ENCODE measurements at regions not wholly inside any gene's neighbourhood (a gene's known extent, or its start where the extent isn't known, plus 50 kb on each side); places are given as distances from the start of the nearest gene placed in this dataset.

DNA sequence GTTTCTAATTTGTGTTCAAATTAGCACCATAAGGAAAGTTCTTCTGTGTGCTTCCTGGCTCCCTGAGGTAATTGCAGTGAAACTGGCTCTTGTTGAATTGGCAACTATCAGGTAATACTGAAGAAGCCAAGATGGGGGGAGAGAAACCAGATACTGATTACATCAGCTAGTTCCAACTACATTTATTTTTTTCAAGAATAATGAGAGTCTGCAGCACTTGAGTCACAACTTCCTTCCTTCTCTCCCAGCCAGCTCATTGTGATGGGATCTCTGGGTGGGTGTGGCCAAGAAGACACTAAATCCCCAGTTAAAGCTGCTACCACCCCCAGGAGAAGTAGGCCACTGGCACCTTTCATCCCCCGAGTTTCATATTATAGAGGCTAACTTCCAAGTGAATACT, 100.7 kb upstream of the RXFP2 start:
- no peaks in the 10 kb centered on the region for H3K4me1 ChIP-seq
- no peaks in the 10 kb centered on the region for H3K36me3 ChIP-seq
- no peak overlapping the region for H3K27ac ChIP-seq
- DNase-seq, result no peak
- no peaks in the 10 kb centered on the region for H3K27me3 ChIP-seq
- H3K9me3 ChIP-seq, result no peaks in the 10 kb centered on the region
- TF ChIP-seq, protein P1, sequence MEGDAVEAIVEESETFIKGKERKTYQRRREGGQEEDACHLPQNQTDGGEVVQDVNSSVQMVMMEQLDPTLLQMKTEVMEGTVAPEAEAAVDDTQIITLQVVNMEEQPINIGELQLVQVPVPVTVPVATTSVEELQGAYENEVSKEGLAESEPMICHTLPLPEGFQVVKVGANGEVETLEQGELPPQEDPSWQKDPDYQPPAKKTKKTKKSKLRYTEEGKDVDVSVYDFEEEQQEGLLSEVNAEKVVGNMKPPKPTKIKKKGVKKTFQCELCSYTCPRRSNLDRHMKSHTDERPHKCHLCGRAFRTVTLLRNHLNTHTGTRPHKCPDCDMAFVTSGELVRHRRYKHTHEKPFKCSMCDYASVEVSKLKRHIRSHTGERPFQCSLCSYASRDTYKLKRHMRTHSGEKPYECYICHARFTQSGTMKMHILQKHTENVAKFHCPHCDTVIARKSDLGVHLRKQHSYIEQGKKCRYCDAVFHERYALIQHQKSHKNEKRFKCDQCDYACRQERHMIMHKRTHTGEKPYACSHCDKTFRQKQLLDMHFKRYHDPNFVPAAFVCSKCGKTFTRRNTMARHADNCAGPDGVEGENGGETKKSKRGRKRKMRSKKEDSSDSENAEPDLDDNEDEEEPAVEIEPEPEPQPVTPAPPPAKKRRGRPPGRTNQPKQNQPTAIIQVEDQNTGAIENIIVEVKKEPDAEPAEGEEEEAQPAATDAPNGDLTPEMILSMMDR (IDR thresholded peaks at IDR 0.05), result no peak
- TF ChIP-seq POLR2A (IDR thresholded peaks at IDR 0.05), result no peak
- no peak overlapping the region for H3K4me3 ChIP-seq

DNA sequence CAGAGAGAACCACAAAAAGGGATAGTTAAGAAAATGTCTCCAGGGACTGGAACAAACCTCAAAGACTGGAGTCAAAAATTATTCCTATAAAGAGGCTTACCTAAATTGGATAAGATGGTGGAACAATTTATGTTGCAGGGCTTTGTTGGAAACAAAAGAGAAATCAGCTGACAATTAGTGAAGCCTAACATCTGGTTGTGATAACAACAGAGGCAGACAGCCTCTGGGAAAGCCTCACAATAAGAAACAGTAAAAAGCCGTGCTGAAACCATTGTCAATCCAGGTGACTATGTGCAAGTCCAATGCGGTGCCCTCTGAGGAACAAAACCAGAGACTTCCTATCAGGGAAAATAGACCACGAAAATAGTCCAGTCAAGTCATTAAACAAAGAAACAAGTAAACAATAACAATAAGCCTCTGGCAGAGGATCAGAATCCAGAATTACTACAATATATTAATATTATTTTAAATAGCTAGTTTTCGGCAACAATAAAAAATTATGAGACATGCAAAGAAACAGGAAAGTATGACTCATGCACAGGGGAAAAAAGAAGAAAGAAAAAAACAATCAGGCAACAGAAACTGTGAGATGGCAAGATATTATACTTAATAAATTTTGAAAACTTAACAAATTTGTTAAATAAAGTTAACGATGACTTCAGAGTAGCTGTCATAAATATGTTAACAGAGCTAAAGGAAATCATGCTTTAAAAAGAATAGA, 99.7 kb upstream of the RXFP2 start:
- Histone ChIP-seq H3K36me3 (no peaks in the 10 kb centered on the region), H3K27ac (no peak overlapping the region), H3K9me3 (no peaks in the 10 kb centered on the region), H3K4me3 (no peak overlapping the region), H3K27me3 (no peaks in the 10 kb centered on the region), H3K4me1 (no peaks in the 10 kb centered on the region)
- DNase-seq, result no peak
- TF ChIP-seq, protein P1 (IDR thresholded peaks at IDR 0.05), result no peak
- no peak for TF ChIP-seq POLR2A (IDR thresholded peaks at IDR 0.05)

DNA sequence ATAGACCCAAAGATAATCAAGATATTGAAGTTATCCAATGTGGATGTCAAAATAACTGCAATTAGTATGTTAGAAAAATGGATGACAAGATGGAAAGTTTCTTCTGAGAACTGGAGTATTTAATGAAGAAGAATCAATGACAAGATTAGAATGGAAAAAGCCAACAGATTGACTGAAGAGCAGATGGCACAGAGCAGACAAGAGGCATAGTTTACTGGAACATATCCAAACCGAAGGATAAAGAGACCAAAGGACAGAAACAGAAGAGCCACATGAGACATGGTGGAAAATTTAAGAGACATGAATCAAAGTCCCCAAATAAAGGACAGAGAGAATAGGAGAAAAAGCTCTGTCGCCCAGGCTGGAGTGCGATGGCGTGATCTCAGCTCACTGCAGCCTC, 89.6 kb upstream of the RXFP2 start:
- no peak for TF ChIP-seq POLR2A (IDR thresholded peaks at IDR 0.05)
- TF ChIP-seq, protein P1 (IDR thresholded peaks at IDR 0.05), result no peak
- Histone ChIP-seq H3K9me3 (no peaks in the 10 kb centered on the region), H3K36me3 (no peaks in the 10 kb centered on the region), H3K27me3 (no peaks in the 10 kb centered on the region), H3K4me3 (no peak overlapping the region), H3K4me1 (no peaks in the 10 kb centered on the region), H3K27ac (no peak overlapping the region)
- DNase-seq, result no peak

DNA sequence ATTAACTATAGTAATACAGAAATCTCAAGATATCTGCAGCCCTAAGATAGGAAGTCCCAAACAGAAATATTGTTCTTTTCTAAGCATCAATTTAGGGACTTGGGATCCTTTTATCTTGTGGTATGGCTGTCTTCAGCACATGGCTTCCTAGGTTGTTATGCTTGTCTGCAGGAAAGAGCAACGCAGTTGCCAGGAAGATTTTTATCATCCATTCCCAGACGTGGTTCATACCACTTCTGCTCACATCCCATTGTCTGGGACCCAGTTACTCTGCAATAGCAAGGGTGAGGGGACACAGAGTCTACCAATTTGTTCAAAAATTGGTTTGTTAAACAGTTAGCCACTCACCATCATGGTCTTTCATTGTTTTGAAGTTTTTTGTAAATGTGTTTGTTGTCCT, 85.6 kb upstream of the RXFP2 start:
- H3K36me3 ChIP-seq, result no peaks in the 10 kb centered on the region
- H3K4me1 ChIP-seq, result no peaks in the 10 kb centered on the region
- no peak for DNase-seq
- no peak overlapping the region for H3K4me3 ChIP-seq
- TF ChIP-seq POLR2A (IDR thresholded peaks at IDR 0.05), result no peak
- TF ChIP-seq, protein P1 (IDR thresholded peaks at IDR 0.05), result no peak
- H3K27ac ChIP-seq, result no peak overlapping the region
- H3K9me3 ChIP-seq, result no peaks in the 10 kb centered on the region
- no peaks in the 10 kb centered on the region for H3K27me3 ChIP-seq

DNA sequence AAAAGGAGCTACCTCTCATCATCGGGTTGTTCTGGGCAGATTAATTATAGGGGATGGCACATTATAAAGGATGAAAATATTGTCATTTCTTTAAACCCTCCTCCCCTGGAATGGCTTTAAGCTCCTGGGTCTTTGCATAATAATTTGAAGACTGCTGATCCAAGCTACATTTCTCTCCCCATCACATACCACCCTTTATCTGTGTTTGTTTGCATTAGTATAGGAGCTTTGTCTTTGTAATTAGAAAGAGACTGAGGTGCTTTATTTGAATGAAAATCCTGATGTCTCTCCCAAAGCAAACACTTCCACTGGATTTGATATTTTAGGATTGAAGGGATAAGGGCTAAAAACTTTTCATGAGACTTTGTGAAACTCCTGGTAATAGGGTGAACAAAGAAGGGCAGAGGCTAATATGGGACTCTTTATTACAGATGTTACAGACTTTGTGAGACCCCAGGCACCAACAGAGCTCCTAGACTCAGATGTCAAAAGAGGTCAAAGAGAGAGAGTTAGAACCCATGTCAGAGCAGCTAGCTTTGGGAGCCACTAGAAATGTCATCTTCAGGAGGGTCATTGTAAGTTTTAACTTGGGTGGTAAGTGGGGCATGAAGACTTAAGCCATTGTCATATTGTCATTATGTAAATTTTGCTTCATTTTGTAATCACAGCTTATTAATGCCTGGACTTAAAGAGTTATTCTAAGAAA, 75.3 kb upstream of the RXFP2 start:
- TF ChIP-seq POLR2A (IDR thresholded peaks at IDR 0.05), result no peak
- Histone ChIP-seq H3K4me3 (no peak overlapping the region), H3K27ac (no peak overlapping the region), H3K4me1 (no peaks in the 10 kb centered on the region), H3K36me3 (no peaks in the 10 kb centered on the region), H3K27me3 (no peaks in the 10 kb centered on the region), H3K9me3 (no peaks in the 10 kb centered on the region)
- no peak for DNase-seq

DNA sequence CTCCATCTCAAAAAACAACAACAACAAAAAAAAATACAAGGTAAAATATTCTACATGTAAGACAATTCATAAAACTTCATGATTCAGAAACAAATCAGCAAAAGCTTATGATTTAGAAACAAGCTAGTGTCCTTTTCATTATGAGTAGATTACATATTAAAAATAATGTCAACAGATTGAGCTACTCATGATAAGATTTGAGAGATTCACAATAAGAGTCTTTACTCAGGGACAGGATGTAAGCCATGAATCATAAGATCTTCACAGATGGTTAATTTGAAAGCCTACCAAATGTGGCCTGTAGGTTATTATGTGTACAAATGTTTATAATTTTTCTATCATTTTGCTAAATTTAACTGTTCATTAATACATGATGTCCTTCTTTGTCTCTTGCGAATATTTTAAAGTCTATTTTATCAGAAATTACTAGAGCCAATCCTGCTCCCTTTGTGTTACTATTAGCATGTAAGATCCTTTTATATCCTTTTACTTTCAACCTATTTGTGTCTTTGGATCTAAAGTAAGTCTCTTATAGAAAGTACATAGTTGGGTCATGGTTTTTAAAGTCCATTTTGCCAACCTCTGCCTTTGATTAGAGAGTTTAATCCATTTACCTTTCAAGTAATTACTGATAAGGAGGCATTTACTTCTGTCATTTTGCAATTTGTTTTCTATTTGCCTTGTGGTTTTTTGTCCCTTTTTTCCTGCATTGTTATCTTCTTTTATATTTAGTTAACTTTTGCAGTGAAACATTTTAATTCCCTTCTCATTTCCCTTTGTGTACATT, 68.3 kb upstream of the RXFP2 start:
- TF ChIP-seq, protein P1 (IDR thresholded peaks at IDR 0.05), result no peak
- no peak for TF ChIP-seq POLR2A (IDR thresholded peaks at IDR 0.05)
- DNase-seq, result no peak
- Histone ChIP-seq H3K4me3 (no peak overlapping the region), H3K27ac (no peak overlapping the region), H3K36me3 (no peaks in the 10 kb centered on the region), H3K4me1 (no peaks in the 10 kb centered on the region), H3K9me3 (no peaks in the 10 kb centered on the region), H3K27me3 (no peaks in the 10 kb centered on the region)

All from Peyer's patch (tissue), 4 donors.